ENCODE measurements at regions not wholly inside any gene's neighbourhood (a gene's known extent, or its start where the extent isn't known, plus 50 kb on each side); places are given as distances from the start of the nearest gene placed in this dataset.

DNA sequence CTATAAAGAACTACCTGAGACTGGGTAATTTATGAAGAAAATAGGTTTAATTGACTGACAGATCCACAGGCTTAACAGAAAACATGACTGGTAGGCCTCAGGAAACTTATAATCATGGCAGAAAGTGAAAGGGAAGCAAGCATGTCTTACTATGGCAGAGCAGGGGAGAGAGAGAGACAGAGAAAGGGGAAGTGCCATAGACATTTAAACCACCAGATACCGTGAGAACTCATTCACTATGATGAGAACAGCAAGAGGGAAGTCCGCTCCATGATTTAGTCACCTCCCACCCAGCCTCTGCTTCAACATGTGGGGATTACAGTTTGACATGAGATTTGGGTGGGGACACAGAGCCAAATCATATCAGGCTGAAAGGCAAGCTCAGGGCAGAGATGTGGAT is 327.1 kb upstream of the DDI1 start:
- TF ChIP-seq, protein P1, sequence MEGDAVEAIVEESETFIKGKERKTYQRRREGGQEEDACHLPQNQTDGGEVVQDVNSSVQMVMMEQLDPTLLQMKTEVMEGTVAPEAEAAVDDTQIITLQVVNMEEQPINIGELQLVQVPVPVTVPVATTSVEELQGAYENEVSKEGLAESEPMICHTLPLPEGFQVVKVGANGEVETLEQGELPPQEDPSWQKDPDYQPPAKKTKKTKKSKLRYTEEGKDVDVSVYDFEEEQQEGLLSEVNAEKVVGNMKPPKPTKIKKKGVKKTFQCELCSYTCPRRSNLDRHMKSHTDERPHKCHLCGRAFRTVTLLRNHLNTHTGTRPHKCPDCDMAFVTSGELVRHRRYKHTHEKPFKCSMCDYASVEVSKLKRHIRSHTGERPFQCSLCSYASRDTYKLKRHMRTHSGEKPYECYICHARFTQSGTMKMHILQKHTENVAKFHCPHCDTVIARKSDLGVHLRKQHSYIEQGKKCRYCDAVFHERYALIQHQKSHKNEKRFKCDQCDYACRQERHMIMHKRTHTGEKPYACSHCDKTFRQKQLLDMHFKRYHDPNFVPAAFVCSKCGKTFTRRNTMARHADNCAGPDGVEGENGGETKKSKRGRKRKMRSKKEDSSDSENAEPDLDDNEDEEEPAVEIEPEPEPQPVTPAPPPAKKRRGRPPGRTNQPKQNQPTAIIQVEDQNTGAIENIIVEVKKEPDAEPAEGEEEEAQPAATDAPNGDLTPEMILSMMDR (IDR thresholded peaks at IDR 0.05; ENCODE audit: insufficient read depth, low read depth, low read length) = no peak
- TF ChIP-seq EZH2 (IDR thresholded peaks at IDR 0.05; ENCODE audit: insufficient read depth, low read length) = no peak
